Cardiac muscle cell (in vitro differentiated cells and primary cell): ENCODE measurements at regions not wholly inside any gene's neighbourhood (a gene's known extent, or its start where the extent isn't known, plus 50 kb on each side); places are given as distances from the start of the nearest gene placed in this dataset.

Source experiments
- DNase-seq, 2 donors: peaks; one replicate each; pipeline versions ENCODE4 v3.0.0 to v3.0.0-alpha.2; 2010 to 2017; ENCODE audit warnings: low read depth in 1 of 2, low spot score in 1 of 2
- H3K27ac ChIP-seq: fragments of 200-600 bp; sonication (generic); 2 replicates; pipeline ENCODE4 v1.5.1; 2016
- H3K27me3 ChIP-seq: fragments of 200-600 bp; sonication (generic); 2 replicates; pipeline ENCODE4 v1.6.0; 2016; ENCODE audit warnings: control low read depth
- H3K36me3 ChIP-seq: fragments of 200-600 bp; sonication (generic); 2 replicates; pipeline ENCODE4 v1.5.1; 2016; ENCODE audit warnings: control low read depth
- H3K4me1 ChIP-seq: fragments of 200-600 bp; sonication (generic); 2 replicates; pipeline ENCODE4 v1.8.1; 2017; ENCODE audit warnings: low read depth, mild to moderate bottlenecking, mixed run types
- H3K4me3 ChIP-seq: fragments of 200-600 bp; sonication (generic); 2 replicates; pipeline ENCODE4 v1.5.1; 2016; ENCODE audit warnings: mild to moderate bottlenecking
- H3K9me3 ChIP-seq: fragments of 200-600 bp; sonication (generic); 2 replicates; pipeline ENCODE4 v1.5.1; 2017; ENCODE audit warnings: low read depth, mild to moderate bottlenecking, control low read depth
- TF ChIP-seq, protein P1 (sequence below): IDR thresholded peaks from 2 replicates; pipeline ENCODE4 v1.5.1; 2012; ENCODE audit warnings: low read depth, mild to moderate bottlenecking, low read length

DNA sequence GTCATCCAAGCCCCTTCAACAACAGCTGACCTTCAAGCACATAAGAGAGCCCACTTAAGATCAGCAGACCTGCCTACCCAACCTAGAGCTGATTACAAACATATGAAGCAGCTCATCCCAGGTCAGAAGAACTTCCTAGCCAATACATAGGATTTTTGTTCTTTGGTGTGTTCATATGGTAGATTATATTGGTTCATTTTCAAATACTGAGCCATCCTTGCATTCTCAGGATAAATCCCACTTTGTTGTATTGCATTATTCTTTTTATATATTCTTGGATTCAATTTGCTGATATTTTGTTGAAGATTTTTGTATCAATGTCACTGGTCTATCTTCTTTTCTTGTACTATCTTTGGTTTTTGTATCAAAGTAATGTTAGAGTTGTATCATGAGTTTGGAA, 107.3 kb upstream of the STT3B start:
- no peaks in the 10 kb centered on the region for H3K27me3 ChIP-seq
- no peak overlapping the region for H3K4me3 ChIP-seq
- TF ChIP-seq, protein P1, sequence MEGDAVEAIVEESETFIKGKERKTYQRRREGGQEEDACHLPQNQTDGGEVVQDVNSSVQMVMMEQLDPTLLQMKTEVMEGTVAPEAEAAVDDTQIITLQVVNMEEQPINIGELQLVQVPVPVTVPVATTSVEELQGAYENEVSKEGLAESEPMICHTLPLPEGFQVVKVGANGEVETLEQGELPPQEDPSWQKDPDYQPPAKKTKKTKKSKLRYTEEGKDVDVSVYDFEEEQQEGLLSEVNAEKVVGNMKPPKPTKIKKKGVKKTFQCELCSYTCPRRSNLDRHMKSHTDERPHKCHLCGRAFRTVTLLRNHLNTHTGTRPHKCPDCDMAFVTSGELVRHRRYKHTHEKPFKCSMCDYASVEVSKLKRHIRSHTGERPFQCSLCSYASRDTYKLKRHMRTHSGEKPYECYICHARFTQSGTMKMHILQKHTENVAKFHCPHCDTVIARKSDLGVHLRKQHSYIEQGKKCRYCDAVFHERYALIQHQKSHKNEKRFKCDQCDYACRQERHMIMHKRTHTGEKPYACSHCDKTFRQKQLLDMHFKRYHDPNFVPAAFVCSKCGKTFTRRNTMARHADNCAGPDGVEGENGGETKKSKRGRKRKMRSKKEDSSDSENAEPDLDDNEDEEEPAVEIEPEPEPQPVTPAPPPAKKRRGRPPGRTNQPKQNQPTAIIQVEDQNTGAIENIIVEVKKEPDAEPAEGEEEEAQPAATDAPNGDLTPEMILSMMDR, result no peak
- H3K27ac ChIP-seq, result no peak overlapping the region
- no peaks in the 10 kb centered on the region for H3K9me3 ChIP-seq
- no peaks in the 10 kb centered on the region for H3K36me3 ChIP-seq
- peaks cover 6% of the 10 kb centered on the region for H3K4me1 ChIP-seq
- DNase-seq, result no peak

DNA sequence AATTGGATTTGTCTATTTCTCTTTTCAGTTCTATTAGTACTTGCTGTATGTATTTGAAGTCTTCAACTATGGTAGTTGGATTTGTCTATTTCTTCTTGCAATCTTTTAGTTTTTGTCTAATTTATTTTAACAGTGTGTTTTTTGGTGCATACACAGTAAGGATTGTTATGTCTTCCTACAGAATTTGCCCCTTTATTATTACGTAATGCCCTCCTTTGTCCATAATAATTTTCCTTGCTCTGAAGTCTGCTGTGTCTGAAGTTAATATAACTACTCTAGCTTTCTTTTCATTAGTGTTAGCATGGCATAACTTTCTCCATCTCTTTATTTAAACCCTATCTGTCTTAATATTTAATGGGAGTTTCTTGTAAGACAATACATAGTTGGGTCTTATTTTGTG, 105.1 kb upstream of the STT3B start:
- no peaks in the 10 kb centered on the region for H3K9me3 ChIP-seq
- H3K4me1 ChIP-seq, result peaks cover 6% of the 10 kb centered on the region
- TF ChIP-seq, protein P1, result no peak
- H3K27ac ChIP-seq, result no peak overlapping the region
- DNase-seq, result no peak
- H3K4me3 ChIP-seq, result no peak overlapping the region
- H3K36me3 ChIP-seq, result no peaks in the 10 kb centered on the region
- no peaks in the 10 kb centered on the region for H3K27me3 ChIP-seq

DNA sequence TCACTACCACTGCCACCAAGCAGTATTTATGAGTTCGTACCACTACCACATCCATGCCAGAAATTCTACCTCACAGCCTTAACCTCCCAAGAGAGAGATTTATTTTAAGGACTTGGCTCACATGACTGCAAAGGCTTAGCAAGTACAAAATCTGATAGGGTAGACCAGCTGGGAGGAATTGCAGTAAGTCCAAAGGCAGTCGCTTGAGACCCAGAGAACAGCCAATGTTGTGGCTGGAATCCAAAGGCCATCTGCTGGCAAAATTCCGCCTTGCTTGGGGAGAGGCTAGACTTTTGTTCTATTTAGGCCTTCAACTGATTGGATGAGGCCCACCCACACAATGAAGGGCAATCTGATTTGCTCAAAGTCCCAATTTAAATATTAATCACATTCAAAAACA, 101.4 kb upstream of the STT3B start:
- DNase-seq, result no peak
- no peak overlapping the region for H3K27ac ChIP-seq
- no peaks in the 10 kb centered on the region for H3K9me3 ChIP-seq
- H3K27me3 ChIP-seq, result no peaks in the 10 kb centered on the region
- H3K4me1 ChIP-seq, result no peaks in the 10 kb centered on the region
- H3K36me3 ChIP-seq, result no peaks in the 10 kb centered on the region
- TF ChIP-seq, protein P1, result no peak
- no peak overlapping the region for H3K4me3 ChIP-seq

DNA sequence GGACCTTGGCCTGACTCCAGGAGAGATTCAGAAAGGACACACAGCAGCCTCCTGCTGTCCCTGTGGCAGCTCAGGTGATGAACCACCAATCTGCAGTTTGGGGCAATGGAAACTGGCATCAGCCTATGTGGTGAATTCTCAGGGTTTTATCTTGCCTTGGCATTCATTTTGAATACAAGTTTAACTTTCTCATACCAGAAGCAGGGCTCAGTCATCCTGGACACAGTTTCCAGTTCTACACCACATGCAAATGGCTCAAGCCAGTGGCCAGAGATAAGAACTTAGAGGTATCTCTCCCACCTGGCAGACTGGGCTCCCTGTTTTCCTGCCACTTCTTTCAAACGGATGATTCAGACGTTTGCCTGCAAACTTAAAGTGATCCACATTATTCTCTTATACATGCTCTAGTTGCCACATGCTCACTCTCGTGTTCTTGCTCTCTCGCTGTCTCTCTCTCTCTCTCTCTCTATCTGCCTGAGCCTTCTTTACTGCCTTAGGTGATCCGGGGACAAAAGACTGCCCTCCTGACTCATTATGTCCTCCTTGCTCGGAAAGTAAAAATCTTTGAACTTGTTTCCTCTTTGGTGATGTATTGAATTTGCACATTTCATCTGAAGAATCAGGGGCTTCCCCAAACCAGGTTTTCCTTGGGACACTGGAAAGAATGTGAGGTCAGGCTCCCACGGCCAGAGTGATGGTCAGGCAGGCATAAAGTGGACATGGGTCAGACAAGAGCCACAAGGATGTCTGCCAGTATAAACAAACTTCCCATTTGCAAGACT, 99.6 kb upstream of the STT3B start:
- TF ChIP-seq, protein P1, result no peak
- Histone ChIP-seq H3K27me3 (no peaks in the 10 kb centered on the region), H3K4me3 (no peak overlapping the region), H3K4me1 (no peaks in the 10 kb centered on the region), H3K36me3 (no peaks in the 10 kb centered on the region), H3K27ac (no peak overlapping the region), H3K9me3 (no peaks in the 10 kb centered on the region)
- no peak for DNase-seq

DNA sequence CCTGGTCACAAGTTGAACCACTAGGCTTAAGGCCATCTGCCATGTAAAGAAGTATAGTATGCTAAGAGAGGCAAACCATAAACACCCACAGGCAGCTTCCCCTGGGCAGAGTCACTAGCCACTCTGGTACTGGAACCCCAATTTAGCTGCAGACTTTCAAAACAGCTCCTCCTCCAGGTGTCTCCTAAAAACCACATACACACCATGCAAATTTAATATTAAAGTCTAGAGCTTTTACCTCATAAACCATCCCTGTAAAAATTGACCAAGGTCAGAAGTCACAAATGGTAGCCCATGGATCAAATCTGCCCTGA, 99.1 kb upstream of the STT3B start:
- DNase-seq, result no peak
- Histone ChIP-seq H3K27ac (no peak overlapping the region), H3K4me3 (no peak overlapping the region), H3K9me3 (no peaks in the 10 kb centered on the region), H3K4me1 (no peaks in the 10 kb centered on the region), H3K36me3 (no peaks in the 10 kb centered on the region), H3K27me3 (no peaks in the 10 kb centered on the region)
- TF ChIP-seq, protein P1, result no peak
